ENCODE measurements at regions not wholly inside any gene's neighbourhood (a gene's known extent, or its start where the extent isn't known, plus 50 kb on each side); places are given as distances from the start of the nearest gene placed in this dataset.

DNA sequence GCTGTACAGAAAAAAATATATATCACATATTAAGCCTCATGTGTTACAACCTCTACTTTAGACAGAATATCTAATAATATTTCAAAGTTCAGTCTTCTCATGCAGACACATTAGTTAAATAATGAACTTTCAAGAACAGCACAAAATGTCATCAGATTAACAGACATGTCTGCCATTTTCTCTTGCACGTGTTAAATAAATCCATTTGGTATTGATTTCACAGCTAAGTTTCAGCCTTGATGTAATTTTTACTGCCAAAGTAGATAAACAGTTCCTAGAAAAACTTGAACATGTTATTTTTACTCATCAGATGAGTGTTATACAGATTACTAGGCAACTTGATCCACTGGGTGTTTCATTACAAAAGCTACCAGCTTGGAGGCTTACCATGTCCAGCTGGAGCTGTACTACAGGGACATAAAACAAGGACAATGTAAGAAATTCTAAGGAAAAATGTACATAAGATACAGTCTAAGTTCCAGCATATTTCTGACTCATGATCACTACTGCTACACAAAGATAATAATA, 290.7 kb upstream of the DDX18 start (continued):
- TF ChIP-seq, protein P1, sequence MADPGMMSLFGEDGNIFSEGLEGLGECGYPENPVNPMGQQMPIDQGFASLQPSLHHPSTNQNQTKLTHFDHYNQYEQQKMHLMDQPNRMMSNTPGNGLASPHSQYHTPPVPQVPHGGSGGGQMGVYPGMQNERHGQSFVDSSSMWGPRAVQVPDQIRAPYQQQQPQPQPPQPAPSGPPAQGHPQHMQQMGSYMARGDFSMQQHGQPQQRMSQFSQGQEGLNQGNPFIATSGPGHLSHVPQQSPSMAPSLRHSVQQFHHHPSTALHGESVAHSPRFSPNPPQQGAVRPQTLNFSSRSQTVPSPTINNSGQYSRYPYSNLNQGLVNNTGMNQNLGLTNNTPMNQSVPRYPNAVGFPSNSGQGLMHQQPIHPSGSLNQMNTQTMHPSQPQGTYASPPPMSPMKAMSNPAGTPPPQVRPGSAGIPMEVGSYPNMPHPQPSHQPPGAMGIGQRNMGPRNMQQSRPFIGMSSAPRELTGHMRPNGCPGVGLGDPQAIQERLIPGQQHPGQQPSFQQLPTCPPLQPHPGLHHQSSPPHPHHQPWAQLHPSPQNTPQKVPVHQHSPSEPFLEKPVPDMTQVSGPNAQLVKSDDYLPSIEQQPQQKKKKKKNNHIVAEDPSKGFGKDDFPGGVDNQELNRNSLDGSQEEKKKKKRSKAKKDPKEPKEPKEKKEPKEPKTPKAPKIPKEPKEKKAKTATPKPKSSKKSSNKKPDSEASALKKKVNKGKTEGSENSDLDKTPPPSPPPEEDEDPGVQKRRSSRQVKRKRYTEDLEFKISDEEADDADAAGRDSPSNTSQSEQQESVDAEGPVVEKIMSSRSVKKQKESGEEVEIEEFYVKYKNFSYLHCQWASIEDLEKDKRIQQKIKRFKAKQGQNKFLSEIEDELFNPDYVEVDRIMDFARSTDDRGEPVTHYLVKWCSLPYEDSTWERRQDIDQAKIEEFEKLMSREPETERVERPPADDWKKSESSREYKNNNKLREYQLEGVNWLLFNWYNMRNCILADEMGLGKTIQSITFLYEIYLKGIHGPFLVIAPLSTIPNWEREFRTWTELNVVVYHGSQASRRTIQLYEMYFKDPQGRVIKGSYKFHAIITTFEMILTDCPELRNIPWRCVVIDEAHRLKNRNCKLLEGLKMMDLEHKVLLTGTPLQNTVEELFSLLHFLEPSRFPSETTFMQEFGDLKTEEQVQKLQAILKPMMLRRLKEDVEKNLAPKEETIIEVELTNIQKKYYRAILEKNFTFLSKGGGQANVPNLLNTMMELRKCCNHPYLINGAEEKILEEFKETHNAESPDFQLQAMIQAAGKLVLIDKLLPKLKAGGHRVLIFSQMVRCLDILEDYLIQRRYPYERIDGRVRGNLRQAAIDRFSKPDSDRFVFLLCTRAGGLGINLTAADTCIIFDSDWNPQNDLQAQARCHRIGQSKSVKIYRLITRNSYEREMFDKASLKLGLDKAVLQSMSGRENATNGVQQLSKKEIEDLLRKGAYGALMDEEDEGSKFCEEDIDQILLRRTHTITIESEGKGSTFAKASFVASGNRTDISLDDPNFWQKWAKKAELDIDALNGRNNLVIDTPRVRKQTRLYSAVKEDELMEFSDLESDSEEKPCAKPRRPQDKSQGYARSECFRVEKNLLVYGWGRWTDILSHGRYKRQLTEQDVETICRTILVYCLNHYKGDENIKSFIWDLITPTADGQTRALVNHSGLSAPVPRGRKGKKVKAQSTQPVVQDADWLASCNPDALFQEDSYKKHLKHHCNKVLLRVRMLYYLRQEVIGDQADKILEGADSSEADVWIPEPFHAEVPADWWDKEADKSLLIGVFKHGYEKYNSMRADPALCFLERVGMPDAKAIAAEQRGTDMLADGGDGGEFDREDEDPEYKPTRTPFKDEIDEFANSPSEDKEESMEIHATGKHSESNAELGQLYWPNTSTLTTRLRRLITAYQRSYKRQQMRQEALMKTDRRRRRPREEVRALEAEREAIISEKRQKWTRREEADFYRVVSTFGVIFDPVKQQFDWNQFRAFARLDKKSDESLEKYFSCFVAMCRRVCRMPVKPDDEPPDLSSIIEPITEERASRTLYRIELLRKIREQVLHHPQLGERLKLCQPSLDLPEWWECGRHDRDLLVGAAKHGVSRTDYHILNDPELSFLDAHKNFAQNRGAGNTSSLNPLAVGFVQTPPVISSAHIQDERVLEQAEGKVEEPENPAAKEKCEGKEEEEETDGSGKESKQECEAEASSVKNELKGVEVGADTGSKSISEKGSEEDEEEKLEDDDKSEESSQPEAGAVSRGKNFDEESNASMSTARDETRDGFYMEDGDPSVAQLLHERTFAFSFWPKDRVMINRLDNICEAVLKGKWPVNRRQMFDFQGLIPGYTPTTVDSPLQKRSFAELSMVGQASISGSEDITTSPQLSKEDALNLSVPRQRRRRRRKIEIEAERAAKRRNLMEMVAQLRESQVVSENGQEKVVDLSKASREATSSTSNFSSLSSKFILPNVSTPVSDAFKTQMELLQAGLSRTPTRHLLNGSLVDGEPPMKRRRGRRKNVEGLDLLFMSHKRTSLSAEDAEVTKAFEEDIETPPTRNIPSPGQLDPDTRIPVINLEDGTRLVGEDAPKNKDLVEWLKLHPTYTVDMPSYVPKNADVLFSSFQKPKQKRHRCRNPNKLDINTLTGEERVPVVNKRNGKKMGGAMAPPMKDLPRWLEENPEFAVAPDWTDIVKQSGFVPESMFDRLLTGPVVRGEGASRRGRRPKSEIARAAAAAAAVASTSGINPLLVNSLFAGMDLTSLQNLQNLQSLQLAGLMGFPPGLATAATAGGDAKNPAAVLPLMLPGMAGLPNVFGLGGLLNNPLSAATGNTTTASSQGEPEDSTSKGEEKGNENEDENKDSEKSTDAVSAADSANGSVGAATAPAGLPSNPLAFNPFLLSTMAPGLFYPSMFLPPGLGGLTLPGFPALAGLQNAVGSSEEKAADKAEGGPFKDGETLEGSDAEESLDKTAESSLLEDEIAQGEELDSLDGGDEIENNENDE (IDR thresholded peaks at IDR 0.05; ENCODE audit: insufficient replicate concordance, low read length): no peak
- TF ChIP-seq NRF1 (IDR thresholded peaks at IDR 0.05; ENCODE audit: low read depth, low read length) (no peak), ZNF274 (IDR thresholded peaks at IDR 0.05; ENCODE audit: borderline replicate concordance, extremely low read depth, low read length) (no peak)
